CD4-positive, alpha-beta T cell treated with Interleukin-4 for 1 hour (primary cell): ENCODE measurements at regions not wholly inside any gene's neighbourhood (a gene's known extent, or its start where the extent isn't known, plus 50 kb on each side); places are given as distances from the start of the nearest gene placed in this dataset.
"Not testable (repeated sequence)": the region's sequence is repeated elsewhere in the genome, so short reads cannot be mapped to it uniquely, and the experiment has no call there.

Experiments
- DNase-seq, 2 donors: peaks; one replicate each; pipeline ENCODE4 v3.0.0-alpha.2; 2020 to 2022

DNA sequence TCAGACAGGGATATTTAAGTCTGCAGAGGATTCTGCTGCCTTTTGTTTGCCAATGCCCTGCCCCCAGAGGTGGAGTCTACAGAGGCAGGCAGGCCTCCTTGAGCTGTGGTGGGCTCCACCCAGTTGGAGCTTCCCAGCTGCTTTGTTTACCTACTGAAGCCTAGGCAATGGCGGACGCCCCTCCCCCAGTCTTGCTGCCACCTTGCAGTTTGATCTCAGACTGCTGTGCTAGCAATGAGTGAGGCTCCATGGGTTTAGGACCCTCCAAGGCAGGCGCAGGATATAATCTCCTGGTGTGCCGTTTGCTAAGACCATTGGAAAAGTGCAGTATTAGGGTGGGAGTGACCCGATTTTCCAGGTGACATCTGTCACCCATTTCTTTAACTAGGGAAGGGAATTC, 132.7 kb downstream of the UNC93B1 start:
- DNase-seq, result not testable (repeated sequence)

GRCh38 chr11:67862896-67863295, 141.0 kb downstream of the UNC93B1 start:
- DNase-seq, result not testable (repeated sequence)

DNA sequence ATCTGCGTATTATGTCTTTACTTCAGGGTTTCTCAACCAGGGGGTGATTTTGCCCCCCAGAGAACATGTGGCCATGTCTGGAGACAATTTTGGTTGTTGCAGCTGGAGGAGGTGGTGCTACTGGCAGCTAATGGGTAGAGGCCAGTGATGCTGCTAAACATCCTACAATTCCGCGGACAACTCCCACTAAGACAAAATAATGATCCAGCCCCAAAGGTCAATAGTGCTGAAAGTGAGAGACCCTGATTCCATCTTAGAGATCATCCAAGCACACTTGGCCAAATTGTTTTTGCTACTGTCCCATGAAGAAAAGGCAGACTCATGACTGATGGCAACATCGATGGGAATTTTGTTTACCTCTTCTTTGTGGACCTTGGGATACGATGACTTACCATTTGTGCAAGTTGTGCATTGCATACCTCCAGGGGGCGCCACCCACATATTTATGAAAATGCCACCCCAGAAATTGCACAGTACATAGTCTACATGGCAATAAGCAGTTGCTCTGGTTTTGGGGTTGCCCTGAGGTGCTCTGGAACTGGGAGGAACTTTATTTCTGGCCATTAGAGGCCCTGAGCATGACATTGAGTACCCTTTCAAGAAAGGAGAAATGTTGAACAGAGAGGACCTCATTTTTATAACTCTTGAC, 144.3 kb downstream of the UNC93B1 start:
- peak; percentile 59 to 68 for DNase-seq

- DNase-seq, result not testable (repeated sequence)
Measured at GRCh38 chr11:67850747-67851146, 153.2 kb downstream of the UNC93B1 start.

GRCh38 chr11:67849766-67850165, 154.1 kb downstream of the UNC93B1 start:
- not testable (repeated sequence) for DNase-seq

- DNase-seq, result not testable (repeated sequence)
Measured at GRCh38 chr11:67847896-67848875, 155.7 kb downstream of the UNC93B1 start.

- not testable (repeated sequence) for DNase-seq
Measured at GRCh38 chr11:67846303-67846702, 157.6 kb downstream of the UNC93B1 start.

DNA sequence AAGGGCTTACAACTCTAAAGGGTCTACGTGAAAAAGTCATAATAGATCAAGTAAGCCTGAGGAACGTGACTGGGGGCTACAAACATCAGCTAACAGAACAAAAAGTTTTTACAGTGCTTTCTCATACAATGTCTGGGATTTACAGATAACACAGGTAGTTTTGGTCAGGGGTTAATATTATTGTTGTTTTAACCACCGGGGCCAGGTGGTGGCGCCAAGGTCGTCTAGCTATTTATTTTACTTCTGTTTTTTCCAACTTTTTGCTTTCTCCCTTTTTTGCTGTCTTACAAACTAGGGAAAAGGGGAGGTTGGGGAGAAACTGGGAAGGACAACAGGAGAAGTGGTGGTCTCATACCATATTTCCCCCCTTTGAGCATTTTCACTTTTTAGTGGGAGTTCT, 158.6 kb downstream of the UNC93B1 start:
- not testable (repeated sequence) for DNase-seq

- not testable (repeated sequence) for DNase-seq
Measured at GRCh38 chr11:67840599-67840998, 163.3 kb downstream of the UNC93B1 start.

- DNase-seq, result not testable (repeated sequence)
Measured at GRCh38 chr11:67830152-67830551, 155.7 kb upstream of the ALDH3B2 start.

DNA sequence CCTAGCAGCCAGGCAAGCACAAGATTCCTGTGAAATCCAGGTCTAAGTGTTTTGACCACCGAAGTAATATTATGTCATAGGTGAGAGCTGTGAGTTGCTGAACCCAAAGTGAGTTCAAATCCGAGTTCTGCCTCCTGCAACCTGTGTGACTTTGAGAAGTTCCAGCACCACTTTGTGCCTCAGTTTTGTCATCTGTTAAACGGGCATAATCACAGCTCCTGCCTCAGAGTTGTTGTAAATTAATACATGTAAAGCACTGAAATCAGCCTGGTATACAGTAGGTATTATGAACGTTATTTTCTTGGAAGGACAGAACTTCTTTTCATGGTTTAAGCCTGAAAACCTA, 152.5 kb upstream of the ALDH3B2 start:
- DNase-seq, result not testable (repeated sequence)

GRCh38 chr11:67826028-67826950, 151.9 kb upstream of the ALDH3B2 start:
- DNase-seq, result not testable (repeated sequence)

GRCh38 chr11:67824861-67825260, 150.4 kb upstream of the ALDH3B2 start:
- not testable (repeated sequence) for DNase-seq

DNA sequence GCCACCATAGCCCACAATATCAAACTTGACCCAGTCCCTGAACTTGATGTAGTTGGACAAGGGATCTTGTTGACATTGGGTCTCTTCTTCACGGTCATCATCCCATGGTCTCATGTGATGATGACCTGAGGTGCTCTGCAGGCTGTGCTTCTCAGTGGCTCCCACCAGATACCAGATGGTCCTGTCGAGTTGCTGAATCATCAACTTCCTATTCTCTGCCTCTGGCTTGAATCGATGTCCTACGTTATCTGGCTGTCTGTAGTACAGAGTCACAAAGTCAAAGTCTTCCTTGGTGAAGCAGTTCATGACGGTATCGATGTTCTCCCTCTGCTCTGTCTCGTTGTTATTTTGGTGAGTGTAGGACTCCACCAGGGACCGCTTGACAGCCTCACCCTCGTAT, 145.7 kb upstream of the ALDH3B2 start:
- DNase-seq, result no peak

GRCh38 chr11:67817558-67817957, 143.1 kb upstream of the ALDH3B2 start:
- not testable (repeated sequence) for DNase-seq

- DNase-seq, result not testable (repeated sequence)
Measured at GRCh38 chr11:67809301-67809700, 134.9 kb upstream of the ALDH3B2 start.

- DNase-seq, result not testable (repeated sequence)
Measured at GRCh38 chr11:67807896-67808295, 133.5 kb upstream of the ALDH3B2 start.

DNA sequence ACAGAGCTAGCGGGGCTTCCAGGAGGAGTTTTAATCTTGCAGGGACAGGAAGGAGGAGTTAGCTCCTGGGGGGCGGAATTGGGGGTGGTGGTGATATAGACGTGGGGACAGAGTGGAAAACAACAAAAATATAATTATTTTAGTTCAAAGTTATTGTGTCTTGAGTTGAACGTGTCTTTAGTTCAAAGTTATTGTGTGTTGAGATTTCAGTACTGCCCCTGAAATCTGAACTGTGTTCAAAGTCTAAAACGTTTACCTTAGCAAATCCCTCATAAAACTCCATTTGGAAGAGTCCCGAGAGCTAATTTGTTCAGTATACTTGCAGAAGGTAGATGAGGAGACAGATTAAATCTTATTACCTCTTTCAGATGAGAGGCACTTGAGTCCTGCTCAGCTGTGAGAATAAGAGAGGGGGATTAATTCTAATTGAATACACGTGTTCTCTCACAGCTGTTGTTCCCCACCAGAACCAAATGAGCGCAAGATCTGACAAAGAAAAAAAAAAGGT, 132.4 kb upstream of the ALDH3B2 start:
- DNase-seq, result not testable (repeated sequence)

DNA sequence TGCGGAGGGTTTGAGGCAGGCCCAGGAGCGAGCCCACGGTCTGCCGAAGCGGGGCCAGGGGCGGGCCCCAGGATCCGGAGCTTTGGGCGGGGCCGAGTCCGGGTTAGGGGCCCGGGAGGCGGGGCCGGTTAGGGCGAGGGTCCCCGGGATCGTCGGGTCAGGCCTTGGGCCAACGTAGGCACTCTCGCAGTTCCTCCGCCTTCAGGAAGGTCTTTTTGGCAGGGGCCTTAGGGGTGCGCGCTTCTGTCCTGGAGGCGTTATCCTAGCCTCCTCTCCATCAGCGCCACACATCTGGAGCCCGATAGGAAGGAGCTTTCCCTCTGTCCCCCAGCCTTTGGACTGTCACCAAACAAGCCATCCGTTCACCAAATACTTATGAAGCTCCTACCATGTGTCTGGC, 131.8 kb upstream of the ALDH3B2 start:
- DNase-seq, result not testable (repeated sequence)

GRCh38 chr11:67805253-67806126, 131.1 kb upstream of the ALDH3B2 start:
- peak; percentile 99 for DNase-seq
